ENCODE measurements at regions not wholly inside any gene's neighbourhood (a gene's known extent, or its start where the extent isn't known, plus 50 kb on each side); places are given as distances from the start of the nearest gene placed in this dataset.

DNA sequence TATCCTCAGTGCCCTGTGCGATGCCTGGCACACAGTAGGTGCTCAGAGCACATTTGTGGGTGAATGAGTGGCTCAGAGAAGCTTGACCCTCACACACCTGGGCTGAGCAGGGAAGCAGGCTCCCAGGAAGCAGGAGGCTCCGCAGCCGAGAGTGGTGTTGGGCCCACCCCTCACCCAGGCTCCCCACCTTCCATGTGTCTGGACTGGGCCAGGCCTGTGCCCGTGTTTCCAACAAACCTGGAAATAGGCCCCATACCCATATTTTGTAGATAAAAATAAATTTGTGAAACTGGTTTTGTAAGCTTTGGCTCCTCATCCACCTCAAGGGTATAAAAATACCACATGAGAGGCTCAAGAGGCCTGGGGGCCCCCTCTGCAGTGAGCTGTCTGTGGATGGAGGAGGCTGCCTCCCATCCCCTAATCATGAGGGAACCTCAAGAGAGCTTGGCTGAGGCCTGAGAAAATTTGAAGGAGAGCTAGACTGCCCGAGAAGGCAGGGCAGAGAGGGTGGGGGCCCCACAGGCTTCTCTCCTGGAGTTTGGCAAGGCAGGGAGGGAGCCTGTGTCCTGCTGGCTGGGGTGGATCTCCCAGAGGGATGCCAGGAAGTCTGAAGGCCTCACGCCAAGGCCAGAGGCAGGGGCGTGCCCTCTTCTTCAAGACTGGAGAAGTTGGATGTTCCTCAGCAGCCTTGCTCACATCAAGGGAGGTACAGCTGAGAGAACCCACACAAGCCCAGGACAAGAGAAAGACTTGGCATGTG, 147.0 kb upstream of the NECTIN1 start:
- TF ChIP-seq, protein P1, sequence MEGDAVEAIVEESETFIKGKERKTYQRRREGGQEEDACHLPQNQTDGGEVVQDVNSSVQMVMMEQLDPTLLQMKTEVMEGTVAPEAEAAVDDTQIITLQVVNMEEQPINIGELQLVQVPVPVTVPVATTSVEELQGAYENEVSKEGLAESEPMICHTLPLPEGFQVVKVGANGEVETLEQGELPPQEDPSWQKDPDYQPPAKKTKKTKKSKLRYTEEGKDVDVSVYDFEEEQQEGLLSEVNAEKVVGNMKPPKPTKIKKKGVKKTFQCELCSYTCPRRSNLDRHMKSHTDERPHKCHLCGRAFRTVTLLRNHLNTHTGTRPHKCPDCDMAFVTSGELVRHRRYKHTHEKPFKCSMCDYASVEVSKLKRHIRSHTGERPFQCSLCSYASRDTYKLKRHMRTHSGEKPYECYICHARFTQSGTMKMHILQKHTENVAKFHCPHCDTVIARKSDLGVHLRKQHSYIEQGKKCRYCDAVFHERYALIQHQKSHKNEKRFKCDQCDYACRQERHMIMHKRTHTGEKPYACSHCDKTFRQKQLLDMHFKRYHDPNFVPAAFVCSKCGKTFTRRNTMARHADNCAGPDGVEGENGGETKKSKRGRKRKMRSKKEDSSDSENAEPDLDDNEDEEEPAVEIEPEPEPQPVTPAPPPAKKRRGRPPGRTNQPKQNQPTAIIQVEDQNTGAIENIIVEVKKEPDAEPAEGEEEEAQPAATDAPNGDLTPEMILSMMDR (IDR thresholded peaks at IDR 0.05; ENCODE audit: low read length): no peak
- TF ChIP-seq EZH2 (IDR thresholded peaks at IDR 0.05; ENCODE audit: borderline replicate concordance, low read length): no peak

Measured in OCI-LY1 (cell line).